GM06990 (cell line): ENCODE measurements at regions not wholly inside any gene's neighbourhood (a gene's known extent, or its start where the extent isn't known, plus 50 kb on each side); places are given as distances from the start of the nearest gene placed in this dataset.

ENCODE experiments used
- DNase-seq: peaks from one replicate; pipeline ENCODE4 v3.0.0-alpha.2; 2011; ENCODE audit not compliant: insufficient read length; ENCODE audit errors: extremely low read depth
- H3K27me3 ChIP-seq: replicated peaks from 2 replicates; pipeline ENCODE4 v1.6.0; 2011; ENCODE audit warnings: low read length; ENCODE audit not compliant: control insufficient read depth, insufficient read depth
- H3K36me3 ChIP-seq: 2 replicates; pipeline ENCODE4 v1.5.1; 2011; ENCODE audit warnings: low read length; ENCODE audit not compliant: control insufficient read depth, insufficient read depth
- H3K4me3 ChIP-seq: replicated peaks from 2 replicates; pipeline ENCODE4 v1.5.1; 2011; ENCODE audit warnings: low read depth, mild to moderate bottlenecking, control low read depth, low read length
- TF ChIP-seq, protein P1 (sequence below): IDR thresholded peaks from 2 replicates; pipeline ENCODE4 v1.5.1; 2011; ENCODE audit warnings: low read length, control low read depth, mild to moderate bottlenecking, inconsistent platforms; ENCODE audit not compliant: insufficient read depth, poor library complexity, severe bottlenecking

DNA sequence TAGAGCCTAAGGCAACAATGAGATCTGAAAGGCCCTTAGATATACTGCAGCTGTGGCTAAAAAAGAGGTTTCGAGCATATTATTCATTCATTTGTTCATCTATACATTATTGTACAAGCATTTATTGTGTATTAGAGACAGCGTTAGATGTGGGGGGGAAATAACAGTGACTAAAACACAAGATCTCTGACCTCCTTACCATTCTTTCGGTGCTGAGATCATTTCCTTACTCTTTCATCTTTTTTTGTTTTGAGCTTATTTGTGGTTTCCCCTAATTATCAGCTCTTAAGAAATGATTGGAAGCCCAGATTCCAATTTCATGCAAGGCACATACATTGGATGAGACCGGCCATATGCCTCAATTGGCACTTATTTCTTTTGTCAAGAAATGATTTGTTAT, 113.2 kb downstream of the SEC61B start:
- no peak overlapping the region for H3K4me3 ChIP-seq
- peak; percentile 50 for DNase-seq
- TF ChIP-seq, protein P1, sequence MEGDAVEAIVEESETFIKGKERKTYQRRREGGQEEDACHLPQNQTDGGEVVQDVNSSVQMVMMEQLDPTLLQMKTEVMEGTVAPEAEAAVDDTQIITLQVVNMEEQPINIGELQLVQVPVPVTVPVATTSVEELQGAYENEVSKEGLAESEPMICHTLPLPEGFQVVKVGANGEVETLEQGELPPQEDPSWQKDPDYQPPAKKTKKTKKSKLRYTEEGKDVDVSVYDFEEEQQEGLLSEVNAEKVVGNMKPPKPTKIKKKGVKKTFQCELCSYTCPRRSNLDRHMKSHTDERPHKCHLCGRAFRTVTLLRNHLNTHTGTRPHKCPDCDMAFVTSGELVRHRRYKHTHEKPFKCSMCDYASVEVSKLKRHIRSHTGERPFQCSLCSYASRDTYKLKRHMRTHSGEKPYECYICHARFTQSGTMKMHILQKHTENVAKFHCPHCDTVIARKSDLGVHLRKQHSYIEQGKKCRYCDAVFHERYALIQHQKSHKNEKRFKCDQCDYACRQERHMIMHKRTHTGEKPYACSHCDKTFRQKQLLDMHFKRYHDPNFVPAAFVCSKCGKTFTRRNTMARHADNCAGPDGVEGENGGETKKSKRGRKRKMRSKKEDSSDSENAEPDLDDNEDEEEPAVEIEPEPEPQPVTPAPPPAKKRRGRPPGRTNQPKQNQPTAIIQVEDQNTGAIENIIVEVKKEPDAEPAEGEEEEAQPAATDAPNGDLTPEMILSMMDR: no peak
- H3K36me3 ChIP-seq: no peaks in the 10 kb centered on the region
- H3K27me3 ChIP-seq: no peaks in the 10 kb centered on the region

DNA sequence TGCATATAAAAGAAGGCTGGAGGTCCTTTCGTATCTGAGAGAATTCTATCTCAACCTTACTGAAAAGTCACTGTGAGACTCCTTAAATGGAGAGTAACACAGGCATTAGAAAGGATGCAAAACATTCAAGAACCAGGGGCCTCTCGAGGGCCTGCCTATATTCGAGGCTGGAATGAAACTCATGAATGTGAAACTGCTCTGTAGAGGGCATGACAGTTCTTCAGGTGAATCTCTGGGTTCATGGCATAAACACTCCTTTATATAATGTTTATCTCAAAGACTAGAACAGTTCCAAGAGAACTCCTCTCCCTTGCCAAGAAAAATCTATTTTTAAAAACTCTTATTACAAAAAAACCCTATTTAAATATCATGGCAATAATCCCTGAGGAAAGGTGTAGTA, 113.9 kb downstream of the SEC61B start:
- Histone ChIP-seq H3K36me3 (no peaks in the 10 kb centered on the region), H3K27me3 (no peaks in the 10 kb centered on the region), H3K4me3 (no peak overlapping the region)
- DNase-seq: no peak
- TF ChIP-seq, protein P1: no peak

DNA sequence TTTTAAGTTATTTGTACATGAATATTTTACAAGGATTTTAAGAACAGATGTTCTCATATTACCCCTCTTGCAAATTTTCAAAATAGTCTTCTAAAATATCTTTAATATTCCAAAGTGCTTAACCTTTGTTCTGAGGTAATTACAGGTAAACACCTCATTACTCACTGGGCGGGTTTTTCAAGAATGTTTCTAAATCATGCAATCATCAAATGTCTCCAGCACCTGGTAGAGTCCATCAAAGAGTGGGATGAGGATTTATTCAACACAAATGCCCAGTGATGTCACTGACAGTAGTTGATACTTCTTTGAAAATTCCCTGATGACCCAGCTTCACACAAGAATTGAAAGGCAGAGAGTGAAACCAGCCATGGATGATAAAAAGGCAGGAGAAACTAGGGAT, 114.4 kb downstream of the SEC61B start:
- no peak for DNase-seq
- no peaks in the 10 kb centered on the region for H3K27me3 ChIP-seq
- TF ChIP-seq, protein P1: no peak
- H3K36me3 ChIP-seq: no peaks in the 10 kb centered on the region
- no peak overlapping the region for H3K4me3 ChIP-seq

DNA sequence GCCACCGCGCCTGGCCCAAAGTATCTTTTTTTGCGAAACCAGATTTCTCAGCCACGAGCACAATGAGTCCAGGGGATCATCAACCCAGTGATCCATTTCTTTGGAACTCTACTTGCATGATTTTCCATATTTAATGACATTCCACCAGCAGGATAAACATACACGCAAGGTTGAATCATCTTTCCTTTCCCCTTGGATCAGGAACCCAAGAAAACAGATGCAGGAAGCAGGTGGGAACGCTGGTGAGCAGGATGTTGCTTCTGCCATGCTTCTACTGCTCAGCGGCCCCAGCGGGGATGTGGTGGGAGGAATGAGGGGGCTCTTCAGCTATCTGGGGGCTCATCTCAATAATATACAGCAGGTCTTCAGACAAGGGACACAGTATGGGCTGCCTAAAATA, 118.2 kb downstream of the SEC61B start:
- Histone ChIP-seq H3K4me3 (no peak overlapping the region), H3K27me3 (no peaks in the 10 kb centered on the region), H3K36me3 (no peaks in the 10 kb centered on the region)
- TF ChIP-seq, protein P1: no peak
- DNase-seq: no peak

DNA sequence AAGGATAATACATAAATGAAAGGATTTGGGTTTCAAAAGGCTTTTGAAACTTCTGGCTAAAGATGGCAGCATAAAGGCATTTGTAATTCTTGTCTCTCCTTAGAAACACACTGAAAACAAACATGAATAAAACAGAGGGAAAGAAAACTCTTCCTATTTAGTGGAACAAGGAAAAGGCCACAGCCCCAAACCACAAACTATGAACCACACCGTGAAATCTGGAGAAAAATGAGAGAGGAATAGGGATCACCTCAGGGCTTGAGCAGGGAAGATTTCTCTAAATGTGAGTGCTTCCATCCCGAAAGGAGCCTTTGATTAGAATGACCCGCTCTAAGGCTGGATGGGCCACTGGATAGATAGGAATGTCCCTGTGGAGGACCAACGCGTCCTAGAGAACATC, 119.6 kb downstream of the SEC61B start:
- TF ChIP-seq, protein P1: no peak
- no peak overlapping the region for H3K4me3 ChIP-seq
- no peak for DNase-seq

DNA sequence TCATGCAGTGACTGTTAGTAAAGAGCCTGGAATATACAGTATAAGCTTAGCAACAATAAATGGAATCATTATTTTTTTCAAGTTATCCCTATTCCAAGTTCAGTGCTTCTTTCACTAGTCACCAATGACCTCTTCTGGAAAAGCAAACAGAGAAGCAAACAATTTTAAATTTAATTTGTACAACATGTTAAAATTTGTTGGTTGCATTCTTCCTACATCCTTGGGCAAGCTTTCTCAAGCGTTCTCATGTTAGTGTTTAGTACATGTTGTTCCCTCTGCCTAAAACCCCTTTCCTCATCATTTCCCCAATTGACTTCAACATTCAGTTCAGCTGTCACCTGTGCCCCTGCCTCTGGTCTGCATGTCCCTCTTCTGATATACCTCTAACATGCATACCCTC, 123.4 kb downstream of the SEC61B start:
- Histone ChIP-seq H3K27me3 (no peaks in the 10 kb centered on the region), H3K4me3 (no peak overlapping the region), H3K36me3 (no peaks in the 10 kb centered on the region)
- DNase-seq: no peak
- TF ChIP-seq, protein P1: no peak

More for the DNA sequence above, 119.6 kb downstream of the SEC61B start:
- Histone ChIP-seq H3K36me3 (no peaks in the 10 kb centered on the region), H3K27me3 (no peaks in the 10 kb centered on the region)
